Germinal center (tissue), 1 donor: ENCODE measurements at regions not wholly inside any gene's neighbourhood (a gene's known extent, or its start where the extent isn't known, plus 50 kb on each side); places are given as distances from the start of the nearest gene placed in this dataset.
A peak's percentile ranks its signal among the peaks of the same experiment; 100 is the strongest.

ENCODE experiments used
- DNase-seq: peaks from one replicate; pipeline ENCODE4 v3.0.0; 2012; ENCODE audit warnings: mixed read lengths, low spot score

DNA sequence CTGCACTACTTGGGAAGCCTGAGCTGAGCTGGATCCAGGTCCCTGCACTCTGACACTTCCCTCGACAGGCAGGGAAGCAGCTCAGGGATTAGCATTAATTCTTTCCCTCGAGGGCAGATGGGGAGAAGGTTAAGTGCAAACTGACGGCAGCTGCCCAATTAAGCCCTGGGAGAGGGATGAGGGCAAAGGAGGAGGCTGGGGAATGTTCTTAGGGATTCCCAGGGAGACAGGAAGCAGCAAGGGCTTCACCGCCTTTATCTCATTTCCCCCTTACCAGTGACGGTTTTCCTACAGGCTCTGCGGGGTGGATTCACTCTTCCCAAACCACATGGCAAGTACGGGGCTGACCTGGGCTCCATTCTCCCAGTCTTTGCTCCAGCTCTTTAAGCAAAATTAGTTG, 519.0 kb upstream of the PROK2 start:
- no peak for DNase-seq

DNA sequence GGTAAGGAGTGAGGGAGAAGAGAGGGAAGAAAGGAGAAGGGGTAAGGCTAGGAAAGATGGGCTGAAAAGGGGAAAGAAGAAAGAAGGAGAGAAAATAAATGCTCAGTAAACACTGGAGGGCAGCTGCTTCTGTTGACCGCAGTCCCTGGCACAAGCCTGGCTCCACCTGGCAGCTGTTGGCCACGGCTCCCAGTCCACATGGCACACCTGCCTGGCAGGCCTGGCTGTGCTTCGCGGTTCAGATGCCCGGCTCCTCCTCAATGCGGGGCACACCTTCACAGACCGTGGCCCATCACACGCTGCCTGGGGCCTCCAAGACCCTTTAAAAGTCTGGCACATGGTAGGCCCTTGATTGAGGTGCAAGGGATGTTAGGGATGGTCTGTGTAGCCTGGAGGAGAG, 516.8 kb upstream of the PROK2 start:
- no peak for DNase-seq

DNA sequence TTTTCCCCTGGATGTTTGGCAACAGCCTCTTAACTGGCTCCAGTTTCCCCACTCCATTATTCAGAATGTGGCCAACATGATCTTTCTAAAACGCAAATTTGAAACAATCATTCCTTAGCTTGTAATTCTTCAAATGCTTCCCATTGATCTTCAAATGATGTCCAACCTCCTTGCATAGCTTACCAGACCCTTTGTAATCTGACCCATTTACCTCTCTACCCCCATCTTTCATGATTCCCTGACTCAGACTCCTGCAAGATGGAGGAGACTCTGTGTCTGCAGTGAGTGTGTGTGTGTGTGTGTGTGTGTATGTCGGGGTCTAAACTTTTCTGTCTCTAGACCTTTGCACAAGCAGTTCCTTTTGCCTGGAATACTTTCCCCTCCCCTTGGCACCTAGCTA, 515.7 kb upstream of the PROK2 start:
- DNase-seq: no peak

DNA sequence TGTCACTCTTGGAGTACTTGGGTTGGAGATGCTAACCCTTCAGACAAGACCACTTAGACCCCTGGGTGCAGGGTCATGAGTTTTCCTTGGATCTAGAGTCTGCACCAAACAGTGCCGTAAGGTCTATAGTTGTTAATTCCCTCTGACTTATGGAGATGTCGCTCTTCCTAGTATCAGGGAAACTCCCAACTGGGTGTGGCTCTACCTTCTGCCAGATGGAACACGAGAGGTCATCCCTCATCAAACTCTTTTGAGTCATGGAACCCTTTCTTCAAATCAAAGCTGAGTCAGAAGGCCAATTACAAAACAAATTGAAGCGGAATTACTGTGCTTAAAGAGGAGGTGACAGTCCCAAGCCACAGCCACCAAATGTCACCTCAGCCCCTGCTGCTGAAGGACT, 514.9 kb upstream of the PROK2 start:
- DNase-seq: no peak

DNA sequence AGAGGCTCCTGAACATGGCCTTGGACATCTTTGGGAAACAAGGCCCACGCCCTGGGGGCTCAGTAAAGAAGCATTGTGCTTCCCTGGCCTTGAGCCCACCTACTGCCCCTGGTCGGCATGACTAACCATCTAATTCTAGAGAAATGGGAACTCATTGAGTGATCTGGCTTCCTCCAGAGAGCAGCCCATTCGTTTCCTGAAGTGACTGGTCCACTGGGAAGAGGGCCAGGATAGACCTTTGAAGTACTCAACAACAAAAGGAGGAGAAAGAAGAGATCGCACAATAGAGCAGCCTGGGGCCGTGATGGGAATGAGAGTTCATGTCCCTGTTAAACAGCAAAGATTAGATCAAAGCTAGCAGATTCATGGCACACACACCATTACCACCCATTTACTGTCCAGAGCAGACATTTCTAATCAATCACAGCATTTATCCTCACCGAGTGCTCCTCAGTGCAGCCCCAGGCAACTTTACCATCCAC, 514.4 kb upstream of the PROK2 start:
- DNase-seq: no peak

DNA sequence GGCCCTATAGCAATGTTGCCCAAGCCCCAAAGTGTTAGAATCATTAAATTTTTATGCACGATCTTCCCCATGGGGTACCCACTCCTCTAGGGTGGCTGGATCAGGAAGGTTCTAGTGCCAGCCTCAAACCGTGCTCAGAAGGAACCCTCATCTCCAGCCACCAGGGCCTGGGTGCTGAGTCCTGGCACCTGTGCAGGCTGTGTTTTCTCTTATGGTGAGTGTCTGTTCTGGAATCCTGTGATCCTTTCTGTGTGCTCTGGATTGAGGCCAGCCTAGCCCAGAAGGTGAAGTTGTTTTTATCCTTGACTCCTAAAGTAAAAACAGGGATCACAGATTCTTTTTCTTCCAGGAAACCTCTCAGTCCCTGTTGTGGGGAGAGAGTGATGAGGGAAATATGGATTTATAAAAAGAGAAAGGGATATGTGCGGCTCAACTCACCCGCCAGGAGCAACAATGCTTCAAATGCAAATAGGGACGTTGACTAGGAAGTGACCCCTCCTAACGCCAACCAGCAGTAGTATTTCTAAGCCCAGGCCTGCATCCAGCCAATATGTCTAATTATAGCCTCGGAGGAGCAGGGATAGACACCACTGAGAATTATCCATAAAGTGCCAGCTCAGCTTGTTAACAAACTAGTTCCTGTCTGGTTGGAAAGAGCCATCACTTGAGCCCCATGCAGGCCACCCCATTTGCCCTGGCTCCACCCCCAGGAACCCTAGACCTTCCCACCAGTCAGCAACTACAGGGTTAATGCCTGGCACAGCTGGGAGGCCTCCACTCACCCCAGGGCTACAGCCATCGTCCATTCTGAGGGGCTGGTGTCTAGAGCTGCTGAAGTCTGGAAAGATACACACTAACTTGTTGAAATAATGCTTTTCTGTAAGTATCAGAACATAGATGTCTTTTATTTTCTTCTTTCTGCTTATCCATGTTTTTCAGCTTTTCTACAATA, 513.5 kb upstream of the PROK2 start:
- no peak for DNase-seq

DNA sequence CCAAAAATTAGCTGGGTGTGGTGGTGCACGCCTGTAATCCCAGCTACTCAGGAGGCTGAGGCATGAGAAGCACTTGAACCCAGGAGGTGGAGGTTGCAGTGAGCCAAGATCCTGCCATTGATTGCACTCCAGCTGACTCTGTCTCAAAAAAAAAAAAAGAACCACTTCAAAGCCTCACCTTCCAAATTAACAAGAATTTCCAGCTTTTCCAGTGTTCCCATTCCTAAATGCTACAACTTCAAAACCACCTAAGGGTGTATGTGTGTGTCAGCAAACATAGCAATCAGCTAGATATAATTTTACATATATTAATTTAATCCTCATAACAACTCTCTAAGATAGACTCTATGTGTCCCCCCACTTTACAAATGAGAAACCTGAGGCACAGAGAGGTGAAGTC, 512.5 kb upstream of the PROK2 start:
- no peak for DNase-seq

DNA sequence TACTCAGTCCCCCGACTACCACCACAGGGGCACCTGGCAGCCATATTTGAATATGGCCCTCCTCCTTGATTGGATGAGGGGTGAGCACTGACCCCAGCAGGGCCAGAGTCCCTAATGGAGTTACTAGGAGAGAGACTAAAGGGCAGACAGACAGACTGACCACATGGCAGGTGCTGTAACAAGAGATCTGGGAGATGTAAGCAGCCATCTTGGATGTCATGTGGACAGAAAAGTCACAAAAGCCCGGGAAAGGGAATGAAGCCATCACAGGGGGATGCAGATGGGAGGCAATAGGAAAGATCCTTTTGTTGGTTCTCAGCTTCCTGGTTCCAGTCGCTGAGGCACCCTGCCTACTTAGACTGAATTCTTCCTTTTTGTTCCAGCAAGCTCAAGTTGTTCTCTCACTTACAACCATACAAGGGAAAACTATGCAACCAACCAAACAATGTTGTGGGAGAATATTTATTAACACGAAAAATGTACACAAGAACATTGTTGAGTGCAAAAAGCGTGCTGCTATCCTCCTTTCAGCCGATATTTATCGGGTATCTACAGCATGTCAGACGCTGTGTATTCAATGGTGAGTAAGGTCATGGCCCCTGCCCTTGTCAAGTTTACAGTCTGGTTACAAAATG, 511.6 kb upstream of the PROK2 start:
- DNase-seq: no peak

DNA sequence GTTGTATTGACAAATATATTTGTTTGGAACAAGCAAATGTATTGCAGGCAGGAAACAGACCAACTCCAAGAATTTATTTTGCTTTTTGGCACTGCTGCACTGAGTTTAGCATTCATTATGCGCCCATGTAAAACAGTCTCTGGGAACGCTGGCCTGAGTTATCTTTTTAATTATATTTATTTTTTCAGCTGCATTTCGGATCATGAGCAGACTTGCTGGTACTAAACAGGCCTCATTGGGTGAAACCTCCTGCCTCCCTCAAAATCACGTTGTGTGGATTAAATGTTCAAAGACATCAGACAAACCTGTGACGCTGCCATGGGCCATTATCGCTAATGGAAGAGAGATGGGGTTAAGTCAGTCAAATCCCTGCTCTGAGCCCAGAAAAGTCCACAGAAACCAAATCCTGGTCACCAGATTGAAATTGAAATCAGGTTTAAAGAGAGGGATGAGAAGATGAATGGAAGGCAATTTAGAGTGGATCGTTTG, 511.1 kb upstream of the PROK2 start:
- DNase-seq: no peak

DNA sequence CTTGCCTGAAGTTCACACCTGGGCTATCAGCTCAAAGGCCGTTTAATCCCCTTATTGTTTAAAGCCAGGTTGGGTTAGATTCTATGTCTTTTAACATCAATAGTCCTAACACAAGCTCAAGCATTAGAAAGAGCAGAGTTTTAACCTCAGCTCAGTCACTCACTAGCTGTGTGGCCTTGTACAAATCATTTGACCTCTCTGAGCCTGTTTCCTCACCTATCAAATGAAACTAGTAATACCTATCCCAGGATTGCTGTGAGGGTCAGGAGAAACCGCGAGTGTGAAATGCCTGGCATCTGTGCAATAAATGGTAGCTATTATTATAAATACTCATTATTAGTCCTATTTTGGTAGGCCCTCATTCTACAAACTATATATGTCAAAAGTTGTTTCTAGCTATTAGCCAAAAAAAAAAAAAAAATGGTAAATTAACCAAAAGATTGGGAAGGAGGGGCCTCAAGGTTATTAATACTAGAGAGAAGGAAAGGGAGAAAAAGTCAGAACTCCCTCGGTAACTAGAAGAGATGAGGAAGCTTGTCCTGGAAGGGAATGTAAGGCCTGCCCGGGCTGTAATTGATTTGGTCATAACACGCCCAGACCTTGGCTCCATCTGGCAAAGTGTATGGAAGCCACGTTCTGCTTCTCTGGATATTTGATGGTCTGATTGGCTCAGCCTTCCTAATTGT, 510.5 kb upstream of the PROK2 start:
- no peak for DNase-seq

DNA sequence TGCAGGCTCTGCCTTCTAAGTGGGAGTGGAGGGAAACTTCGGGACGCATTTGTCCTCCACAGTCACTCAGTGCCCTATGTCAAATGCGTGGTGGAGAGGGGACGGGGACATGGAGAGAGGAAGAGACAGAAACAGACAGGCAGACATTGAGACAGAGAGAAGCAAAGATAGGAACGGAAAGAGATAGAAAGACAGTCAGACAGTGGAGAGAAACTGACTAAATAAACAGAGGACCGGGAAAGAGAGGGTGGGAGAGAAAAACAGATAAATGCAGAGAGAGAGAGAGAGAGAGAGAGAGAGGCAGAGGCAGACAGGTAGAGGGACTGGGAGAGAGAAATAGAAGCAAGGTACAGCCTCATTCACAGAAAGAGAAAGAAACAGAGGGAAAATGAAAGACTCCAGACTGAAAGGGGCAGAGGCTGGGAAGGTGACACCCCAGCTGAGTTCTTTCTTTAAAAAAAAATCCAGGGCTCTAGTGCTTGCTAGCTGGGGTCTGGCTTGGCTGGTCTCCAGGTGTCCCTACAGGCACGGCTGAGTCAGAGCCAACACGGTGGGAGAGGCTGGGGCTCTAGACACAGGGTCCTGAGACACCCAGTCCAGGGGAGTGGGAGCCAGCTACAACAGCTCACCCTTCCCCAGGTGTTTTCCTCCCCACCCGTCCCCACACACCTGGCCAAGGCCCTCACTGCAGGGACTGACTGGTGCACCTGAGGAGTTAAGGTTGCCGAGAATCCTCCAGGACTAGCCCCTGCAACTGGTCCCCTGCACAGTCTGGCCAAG, 506.1 kb upstream of the PROK2 start:
- no peak for DNase-seq

DNA sequence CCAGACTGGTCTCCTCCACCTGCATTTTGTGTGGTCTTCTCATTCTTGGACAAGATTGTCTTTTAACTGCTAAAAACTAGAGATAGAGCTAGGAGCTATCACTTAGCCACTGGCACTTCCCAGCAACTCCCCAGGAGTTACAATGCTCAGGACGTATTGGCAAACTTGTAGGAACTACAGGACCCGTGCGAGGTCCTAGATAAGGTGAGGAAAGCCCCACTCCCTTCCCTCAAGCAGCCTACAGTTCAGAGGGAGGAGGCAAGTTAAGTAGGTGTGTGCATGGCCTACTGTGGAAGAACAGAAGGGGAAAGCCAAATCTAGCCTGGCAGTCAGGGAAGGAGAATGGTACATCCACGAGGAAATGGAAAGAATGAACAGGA, 504.7 kb upstream of the PROK2 start:
- DNase-seq: no peak

DNA sequence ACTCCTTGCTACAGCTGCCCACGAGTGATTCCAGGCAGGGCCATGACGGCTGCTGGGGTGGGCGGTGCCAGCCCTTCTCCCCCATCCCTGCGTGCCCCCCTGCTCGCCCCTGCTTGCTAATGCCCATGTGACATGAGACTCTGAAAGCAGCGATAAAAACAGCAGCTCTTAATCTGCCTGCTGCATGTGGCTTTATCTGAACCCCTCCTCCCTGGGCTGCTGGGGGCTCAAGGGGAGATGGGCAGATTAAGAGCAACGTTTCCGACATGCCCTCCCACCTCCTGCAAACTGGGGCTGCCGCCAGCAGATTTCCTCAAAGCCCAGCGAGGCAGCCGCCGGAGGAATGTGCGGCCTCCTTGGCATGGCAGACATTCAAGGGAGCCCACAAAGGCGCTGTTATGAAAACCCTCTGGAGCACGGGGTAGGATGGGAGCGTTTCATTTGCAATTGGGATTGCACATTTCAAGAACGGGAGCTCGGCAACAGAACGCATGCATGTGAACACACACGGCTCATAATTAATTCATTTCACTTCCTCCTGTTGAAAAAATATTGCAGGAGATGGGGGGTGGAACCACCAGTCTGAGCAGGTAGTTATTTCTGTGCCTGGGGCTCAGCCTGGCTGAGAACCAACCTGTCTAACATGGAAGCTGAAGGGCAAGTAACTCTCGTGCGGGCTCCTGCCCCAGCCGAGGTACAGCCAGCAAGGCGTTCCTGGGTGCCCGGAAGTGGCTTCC, 504.2 kb upstream of the PROK2 start:
- DNase-seq: peak; percentile 83

DNA sequence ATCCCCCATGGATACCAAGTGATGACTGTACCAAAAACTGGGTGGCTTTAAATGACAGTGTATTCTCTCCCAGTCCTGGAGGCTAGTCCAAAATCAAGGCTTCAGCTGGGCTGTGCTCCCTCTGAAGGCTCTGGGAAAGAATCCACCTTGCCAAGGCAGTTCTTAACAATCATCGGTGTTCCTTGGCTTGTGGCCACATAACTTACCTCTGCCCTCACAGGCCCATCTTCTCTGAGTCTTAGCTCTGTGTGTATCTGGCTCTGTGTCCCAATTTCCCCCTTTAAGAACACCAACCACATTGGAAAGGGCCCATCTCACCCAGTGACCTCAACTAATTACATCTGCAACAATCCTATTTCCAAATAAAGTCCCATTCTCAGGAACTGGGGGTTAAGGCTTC, 503.0 kb upstream of the PROK2 start:
- DNase-seq: no peak

DNA sequence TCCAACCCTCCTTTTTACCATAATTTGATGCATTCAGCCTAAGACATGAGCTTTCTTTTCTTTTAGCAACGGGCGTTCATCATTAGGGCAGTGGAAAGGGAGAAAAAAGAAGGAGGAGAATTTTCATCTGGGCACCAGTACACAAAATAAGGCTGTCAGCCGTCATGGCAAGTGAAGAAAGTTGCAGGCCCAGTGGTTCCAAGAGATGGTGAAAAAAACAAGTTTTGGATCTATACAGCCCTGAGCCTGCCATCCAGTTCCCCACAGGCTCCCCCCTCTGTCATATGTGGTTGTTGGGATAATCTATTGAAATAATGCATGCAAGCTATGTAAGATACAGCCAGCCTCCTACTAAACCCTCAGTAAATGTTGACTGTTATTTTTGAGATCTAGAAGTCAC, 500.6 kb upstream of the PROK2 start:
- DNase-seq: no peak

DNA sequence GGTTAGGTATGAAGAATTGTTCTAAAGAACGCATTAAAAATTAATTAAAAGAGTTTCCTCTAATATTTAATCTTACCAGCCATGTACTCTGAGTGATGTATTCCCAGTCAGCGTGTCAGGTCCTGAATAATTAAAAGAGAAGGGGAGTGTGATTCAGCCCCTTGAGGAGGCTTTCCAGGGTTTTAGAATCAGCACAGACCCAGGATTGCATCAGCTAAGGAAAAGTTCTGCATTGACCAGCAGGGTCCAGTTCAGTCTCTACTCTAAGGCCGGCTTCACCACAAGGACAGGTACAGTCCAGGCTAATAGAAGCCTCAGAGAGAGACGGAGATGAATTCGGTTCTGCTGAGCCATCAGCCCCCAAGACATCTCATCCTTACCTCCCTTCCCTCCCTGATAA, 499.5 kb upstream of the PROK2 start:
- DNase-seq: no peak

DNA sequence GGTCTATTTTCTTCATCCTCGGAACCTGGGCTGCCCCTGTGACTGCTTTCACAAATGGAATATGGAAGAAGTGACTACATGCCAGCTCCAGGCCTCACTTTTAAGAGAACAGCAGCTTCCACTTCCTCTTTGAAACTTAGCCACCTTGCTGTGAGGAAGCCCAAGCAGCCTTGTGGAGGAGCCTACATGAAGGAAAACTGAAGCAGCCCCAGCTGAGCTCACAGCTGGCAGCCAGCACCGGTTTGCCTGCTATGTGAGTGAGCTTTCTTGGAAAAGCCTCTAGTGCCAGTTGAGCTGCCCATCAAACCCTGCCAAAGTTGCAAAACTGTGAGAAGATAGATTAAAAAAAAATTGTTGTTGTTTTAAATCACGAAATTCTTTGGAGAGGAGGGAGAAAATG, 498.0 kb upstream of the PROK2 start:
- no peak for DNase-seq

DNA sequence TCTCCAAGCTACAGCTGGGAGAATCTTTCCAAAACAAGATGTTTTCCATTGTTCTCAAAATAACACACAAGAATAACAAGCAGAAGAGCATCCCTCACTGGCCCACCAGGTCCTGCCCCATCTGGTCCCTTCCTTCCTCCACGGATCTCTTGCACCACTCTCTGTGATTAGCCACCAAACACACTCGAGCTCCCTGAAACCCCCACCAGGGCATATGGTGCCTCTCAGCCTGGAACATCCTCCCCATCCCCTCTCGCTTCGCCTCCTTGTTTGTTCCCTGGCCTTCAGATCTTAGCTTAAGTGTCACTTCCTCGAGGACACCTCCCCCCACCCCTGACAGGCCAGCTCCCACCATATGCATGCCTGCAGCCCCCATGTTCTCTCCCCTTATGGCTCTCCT, 496.6 kb upstream of the PROK2 start:
- no peak for DNase-seq

DNA sequence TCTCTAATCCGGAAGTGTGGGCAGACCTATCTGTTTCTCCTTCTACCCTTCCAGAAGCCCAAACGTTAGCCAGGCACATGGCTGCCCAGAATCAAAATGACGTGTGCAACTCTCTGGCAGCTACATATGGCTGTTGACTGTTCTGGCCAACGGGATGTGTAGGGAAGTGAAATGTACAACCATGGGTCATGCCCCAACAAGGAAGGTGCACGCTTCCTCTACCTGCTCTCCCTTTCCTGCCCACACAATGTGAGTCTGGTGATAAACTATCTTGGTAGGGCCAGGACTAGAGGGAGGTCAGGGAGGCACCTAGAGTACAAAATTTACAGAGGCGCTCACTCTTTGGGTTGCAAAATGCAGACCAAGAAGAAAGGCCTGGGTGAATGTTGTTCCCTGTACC, 495.9 kb upstream of the PROK2 start:
- DNase-seq: no peak

DNA sequence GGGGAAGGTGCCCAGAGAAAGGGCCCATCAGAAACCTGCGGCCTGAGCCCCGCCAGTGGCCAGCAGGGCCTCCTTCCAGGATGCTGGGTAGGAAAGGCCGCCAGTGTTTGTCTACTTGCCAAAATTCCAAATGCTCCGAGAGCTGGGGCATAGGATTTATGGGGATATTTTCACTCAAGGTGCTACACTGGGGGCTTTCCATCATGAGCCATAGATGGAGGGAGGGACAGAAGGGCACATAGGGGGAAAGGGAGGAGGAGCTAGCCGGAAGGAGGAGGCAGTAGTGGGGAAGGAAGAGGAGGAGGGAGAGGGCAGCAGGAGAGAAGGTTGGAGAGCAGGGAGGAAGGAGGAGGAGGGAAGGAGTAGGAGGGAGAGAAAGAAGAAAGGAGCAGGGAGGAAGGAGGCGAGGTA, 494.7 kb upstream of the PROK2 start:
- no peak for DNase-seq

DNA sequence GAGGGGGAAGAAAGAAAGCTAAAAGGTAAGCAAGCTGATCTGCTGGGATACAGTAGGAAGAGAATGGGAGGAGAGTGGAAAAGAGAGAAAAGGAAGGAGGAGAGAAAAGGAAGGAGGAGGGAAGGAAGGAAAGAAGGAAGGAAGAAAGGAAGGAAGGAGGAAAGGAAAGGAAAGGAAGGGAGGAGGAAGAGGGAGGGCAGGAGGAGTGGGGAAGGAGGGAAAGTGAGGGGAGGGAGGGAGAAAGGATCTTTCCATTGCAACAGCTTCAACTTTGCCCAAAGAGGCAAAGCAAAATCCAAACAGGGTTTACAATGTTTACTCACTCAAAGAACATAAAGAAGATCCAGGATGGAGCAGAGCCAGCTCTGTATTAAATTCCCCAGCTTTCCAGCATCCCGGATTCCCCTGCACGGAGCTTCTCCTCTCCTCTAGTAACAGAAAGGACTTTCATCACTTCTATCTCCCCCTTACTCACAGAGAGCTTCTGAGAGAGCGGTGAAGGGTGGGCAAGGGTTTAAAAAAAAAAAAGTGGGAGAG, 494.2 kb upstream of the PROK2 start:
- no peak for DNase-seq
